A549 (cell line): ENCODE measurements at regions not wholly inside any gene's neighbourhood (a gene's known extent, or its start where the extent isn't known, plus 50 kb on each side); places are given as distances from the start of the nearest gene placed in this dataset.

Source experiments
- CTCF ChIP-seq: fragments of >200 bp; sonication (Bioruptor Twin); formaldehyde crosslinking; IDR thresholded peaks from 3 replicates; pipeline ENCODE4 v1.5.1; 2016
- JUN ChIP-seq, 2 experiments: fragments of >200 bp; sonication (Bioruptor Twin); formaldehyde crosslinking; IDR thresholded peaks; 2 replicates in 1 of 2; 3 replicates in 1 of 2; pipeline ENCODE4 v1.6.1; 2016 to 2017
- NFE2L2 ChIP-seq: fragments of 150-350 bp; conservative IDR thresholded peaks from 2 replicates; pipeline ENCODE4 v1.6.1; 2014; ENCODE audit warnings: low read length

- TF ChIP-seq JUN (IDR thresholded peaks at IDR 0.05), result no peak
- TF ChIP-seq NFE2L2, result no peak
- TF ChIP-seq CTCF, result no peak
These were observed 371.7 kb downstream of the LIG4 start for GRCh38 chr13:107843681-107844080.
